MM.1S (cell line): ENCODE measurements at regions not wholly inside any gene's neighbourhood (a gene's known extent, or its start where the extent isn't known, plus 50 kb on each side); places are given as distances from the start of the nearest gene placed in this dataset.

Experiments
- CTCF ChIP-seq: fragments of 300-600 bp; sonication (generic); IDR thresholded peaks from 2 replicates; pipeline ENCODE4 v1.5.1; 2016; ENCODE audit warnings: antibody characterized with exemption, low read length, mixed read lengths
- EZH2 ChIP-seq: fragments of 300-600 bp; sonication (generic); optimal IDR thresholded peaks from 2 replicates; pipeline ENCODE3; 2017; ENCODE audit warnings: low read depth, mild to moderate bottlenecking, antibody characterized with exemption, low read length, mixed read lengths
- EZH2phosphoT487 ChIP-seq: fragments of 300-600 bp; sonication (generic); IDR thresholded peaks from 2 replicates; pipeline ENCODE4 v1.6.1; 2018; ENCODE audit warnings: antibody characterized with exemption, low read length

DNA sequence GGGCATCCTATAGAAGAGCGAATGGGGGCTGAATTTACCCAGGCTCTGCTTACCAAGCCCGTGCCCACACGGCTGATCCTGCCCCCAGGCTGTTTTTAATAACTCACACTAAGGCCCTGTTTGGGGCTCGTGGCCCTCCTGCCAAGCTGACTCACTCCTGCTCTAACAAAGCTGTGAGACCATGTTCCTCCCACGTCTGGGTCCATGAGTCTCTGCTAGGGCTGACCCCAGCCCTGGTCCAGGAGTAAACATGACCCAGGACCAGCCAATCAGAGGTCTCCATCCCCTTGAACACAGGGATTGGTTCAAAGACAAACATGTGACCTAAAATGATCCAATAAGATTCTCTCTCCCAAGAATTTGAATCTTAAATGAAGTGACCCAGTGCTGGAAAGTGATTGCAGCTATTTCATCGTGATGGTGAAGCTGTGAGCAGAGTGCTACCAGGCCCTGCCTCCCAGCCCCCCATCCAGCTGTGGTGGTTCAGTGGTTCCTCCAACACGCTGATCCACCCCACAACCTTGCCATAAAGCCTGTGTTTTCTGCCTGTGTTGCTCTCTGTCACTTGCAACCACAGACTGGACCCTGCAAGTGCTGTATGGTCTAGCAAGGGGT, 57.2 kb downstream of the C16orf82 start:
- TF ChIP-seq EZH2 = no peak
- TF ChIP-seq CTCF = no peak
- TF ChIP-seq EZH2phosphoT487 = no peak
